Heart left ventricle (tissue), 16 donors: ENCODE measurements at regions not wholly inside any gene's neighbourhood (a gene's known extent, or its start where the extent isn't known, plus 50 kb on each side); places are given as distances from the start of the nearest gene placed in this dataset.

Experiments
- ATAC-seq, 4 donors: fragments of 200-7000 bp; cut with Tn5 transposase; one replicate each; pipeline ENCODE4 v1.9.1; 2020 to 2022; ENCODE audit warnings: moderate library complexity in 4 of 4, mild to moderate bottlenecking in 3 of 4, moderate number of reproducible peaks in 1 of 4
- DNase-seq, 5 donors: peaks; one replicate each; pipeline ENCODE4 v3.0.0-alpha.2; 2020
- H3K27ac ChIP-seq, 12 donors: fragments of 200-600 bp; sonication (generic) in 4 of 12; one replicate each; pipeline versions ENCODE4 v1.5.0 to v1.8.0; 2016 to 2022; ENCODE audit warnings: mild to moderate bottlenecking in 2 of 12
- H3K27me3 ChIP-seq, 9 donors: fragments of 200-600 bp; sonication (generic) in 2 of 9; one replicate each; pipeline versions ENCODE4 v1.5.1 to v1.8.0; 2016 to 2022; ENCODE audit warnings: mild to moderate bottlenecking in 3 of 9
- H3K36me3 ChIP-seq, 9 donors: fragments of 200-600 bp; sonication (generic) in 2 of 9; one replicate each; pipeline versions ENCODE4 v1.5.0 to v1.8.0; 2018 to 2022; ENCODE audit warnings: mild to moderate bottlenecking in 2 of 9
- H3K4me1 ChIP-seq, 12 donors: fragments of 200-600 bp; sonication (generic) in 4 of 12; one replicate each; pipeline versions ENCODE4 v1.5.0 to v1.8.0; 2016 to 2022; ENCODE audit warnings: mild to moderate bottlenecking in 3 of 12
- H3K4me3 ChIP-seq, 12 donors: fragments of 200-600 bp; sonication (generic) in 4 of 12; one replicate each; pipeline versions ENCODE4 v1.5.0 to v1.8.0; 2017 to 2022; ENCODE audit warnings: mild to moderate bottlenecking in 9 of 12, moderate library complexity in 4 of 12
- H3K9me3 ChIP-seq, 12 donors: fragments of 200-600 bp; sonication (generic) in 4 of 12; one replicate each; pipeline versions ENCODE4 v1.5.0 to v1.8.0; 2016 to 2022; ENCODE audit warnings: mild to moderate bottlenecking in 1 of 12
- POLR2A ChIP-seq, 2 donors: fragments of 450-650 bp; IDR thresholded peaks; one replicate each; pipeline ENCODE4 v1.6.1; 2017; ENCODE audit warnings: antibody characterized with exemption in 2 of 2, mild to moderate bottlenecking in 2 of 2, moderate library complexity in 2 of 2
- WGBS, 4 donors: extraction: QIAGEN DNeasy Blood & Tissue Kit in 2 of 4; methylation state at CpG; one replicate each; pipeline versions ENCODE4 v1.1.5 to v1.1.7; 2013 to 2018; 5-methylcytosine and 5-hydroxymethylcytosine counted together
- intact Hi-C, 10 donors: fragments of 100-400 bp; cut with DNase I; formaldehyde crosslinking; loops; one replicate each; pipeline versions ENCODE4 v1.11.1 to v1.14.2; 2022
- TF ChIP-seq, protein P1 (sequence below), 12 donors: fragments of 200-600 bp; sonication (generic) in 4 of 12; IDR thresholded peaks; one replicate each; pipeline versions ENCODE4 v1.5.0 to v1.8.0; 2018 to 2022; ENCODE audit warnings: antibody characterized with exemption in 12 of 12, mild to moderate bottlenecking in 5 of 12
- donor health status: ischemic (EF 13 %, LVEDD 7.1; RV severe dilation, severe dysfunction).
- donor health status: healthy with polysubstance abuse.
- donor health status: DM: no; HTN: yes; CAD: no.
- donor health status: DM: no; HTN: no; CAD: no.
- donor health status: ischemic (EF 25% LVEDD 6.9; RV normal size, moderate dysfunction).
- donor health status: ischemic (EF 25% LVEDD 5.7; RV mildly dilated, moderate dysfunction).
- donor health status: healthy.
- donor health status: DM: yes; HTN: yes; CAD: no.
- donor health status: ischemic (EF 35%, LVEDD 5.7; RV mildly dilated, moderate dysfunction).
- donor health status: nonischemic (EF 11% LVEDD 7.7; RV severe dilation, severe dysfunction).
- donor health status: DM: yes; HTN: yes; CAD: no.
- donor health status: PGD.
- donor health status: ischemic (EF 29% LVEDD 5.4; RV normal size, mild dysfunction).
- donor health status: nonischemic (EF 23%, LVEDD 6.1; RV moderate dilation, normal function).

- WGBS, 4 donors = 40 to 59% (median 52%) methylated on average over 5 of the region's 5 CpGs
- no peaks in the 10 kb centered on the region for H3K9me3 ChIP-seq
- TF ChIP-seq, protein P1, sequence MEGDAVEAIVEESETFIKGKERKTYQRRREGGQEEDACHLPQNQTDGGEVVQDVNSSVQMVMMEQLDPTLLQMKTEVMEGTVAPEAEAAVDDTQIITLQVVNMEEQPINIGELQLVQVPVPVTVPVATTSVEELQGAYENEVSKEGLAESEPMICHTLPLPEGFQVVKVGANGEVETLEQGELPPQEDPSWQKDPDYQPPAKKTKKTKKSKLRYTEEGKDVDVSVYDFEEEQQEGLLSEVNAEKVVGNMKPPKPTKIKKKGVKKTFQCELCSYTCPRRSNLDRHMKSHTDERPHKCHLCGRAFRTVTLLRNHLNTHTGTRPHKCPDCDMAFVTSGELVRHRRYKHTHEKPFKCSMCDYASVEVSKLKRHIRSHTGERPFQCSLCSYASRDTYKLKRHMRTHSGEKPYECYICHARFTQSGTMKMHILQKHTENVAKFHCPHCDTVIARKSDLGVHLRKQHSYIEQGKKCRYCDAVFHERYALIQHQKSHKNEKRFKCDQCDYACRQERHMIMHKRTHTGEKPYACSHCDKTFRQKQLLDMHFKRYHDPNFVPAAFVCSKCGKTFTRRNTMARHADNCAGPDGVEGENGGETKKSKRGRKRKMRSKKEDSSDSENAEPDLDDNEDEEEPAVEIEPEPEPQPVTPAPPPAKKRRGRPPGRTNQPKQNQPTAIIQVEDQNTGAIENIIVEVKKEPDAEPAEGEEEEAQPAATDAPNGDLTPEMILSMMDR (IDR thresholded peaks at IDR 0.05) = no peak
- no peak for TF ChIP-seq POLR2A (IDR thresholded peaks at IDR 0.05)
- ATAC-seq = peak; percentile 22 to 55 (median 32)
- intact Hi-C loops = no loop called here
- no peak for DNase-seq
- H3K27me3 ChIP-seq = no peaks in the 10 kb centered on the region
- no peak overlapping the region for H3K4me3 ChIP-seq
- no peak overlapping the region for H3K27ac ChIP-seq
- H3K4me1 ChIP-seq = peaks cover 0 to 7% (median 0%) of the 10 kb centered on the region in 12 donors
- H3K36me3 ChIP-seq = no peaks in the 10 kb centered on the region
These were observed 428.7 kb downstream of the INHBA start for GRCh38 chr7:41274179-41274578.

DNA sequence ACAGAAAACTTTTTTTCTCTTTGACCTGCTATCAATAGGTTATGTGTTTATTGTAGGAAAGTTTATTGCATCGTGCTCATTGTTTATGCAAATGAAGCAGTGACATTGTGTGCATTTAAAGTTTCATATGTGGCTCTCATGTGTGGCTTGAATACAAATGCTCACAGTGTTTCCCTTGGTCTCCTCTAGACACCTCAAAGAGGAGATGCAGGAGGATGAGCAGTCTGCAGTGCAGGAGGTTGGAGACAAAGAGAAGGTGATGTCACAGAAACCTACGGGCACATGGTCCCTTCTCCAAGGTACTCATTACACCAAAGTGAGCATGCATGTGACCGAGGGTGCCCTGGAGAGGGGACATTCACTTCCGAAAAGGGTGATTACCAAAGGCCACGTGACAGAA is 430.2 kb downstream of the INHBA start:
- no peak overlapping the region for H3K27ac ChIP-seq
- WGBS, 4 donors = 89 to 95% (median 92%) methylated on average over 5 of the region's 5 CpGs
- no peaks in the 10 kb centered on the region for H3K27me3 ChIP-seq
- no peaks in the 10 kb centered on the region for H3K9me3 ChIP-seq
- TF ChIP-seq, protein P1 (IDR thresholded peaks at IDR 0.05) = no peak
- no peak for TF ChIP-seq POLR2A (IDR thresholded peaks at IDR 0.05)
- ATAC-seq (no peak), DNase-seq (no peak)
- H3K4me3 ChIP-seq = no peak overlapping the region
- no peaks in the 10 kb centered on the region for H3K36me3 ChIP-seq
- intact Hi-C loops = no loop called here
- H3K4me1 ChIP-seq = peaks cover 0 to 7% (median 0%) of the 10 kb centered on the region in 12 donors

GRCh38 chr7:41268878-41269277 is 434.0 kb downstream of the INHBA start:
- intact Hi-C loops = no loop called here
- no peaks in the 10 kb centered on the region for H3K27me3 ChIP-seq
- H3K27ac ChIP-seq = no peak overlapping the region
- no peak overlapping the region for H3K4me3 ChIP-seq
- 83 to 100% (median 92%) methylated on average over 2 of the region's 2 CpGs for WGBS, 4 donors
- no peaks in the 10 kb centered on the region for H3K36me3 ChIP-seq
- ATAC-seq = no peak
- no peak for DNase-seq
- H3K4me1 ChIP-seq = no peaks in the 10 kb centered on the region
- TF ChIP-seq, protein P1 (IDR thresholded peaks at IDR 0.05) = no peak
- no peak for TF ChIP-seq POLR2A (IDR thresholded peaks at IDR 0.05)
- no peaks in the 10 kb centered on the region for H3K9me3 ChIP-seq

GRCh38 chr7:41261080-41261479 is 441.8 kb downstream of the INHBA start:
- ATAC-seq (no peak), DNase-seq (no peak)
- Histone ChIP-seq H3K27ac (no peak overlapping the region), H3K4me3 (no peak overlapping the region), H3K4me1 (peaks cover 0 to 6% (median 0%) of the 10 kb centered on the region in 12 donors), H3K36me3 (no peaks in the 10 kb centered on the region), H3K27me3 (no peaks in the 10 kb centered on the region), H3K9me3 (peaks cover 0 to 6% (median 0%) of the 10 kb centered on the region in 12 donors)
- 49 to 69% (median 55%) methylated on average over 4 of the region's 4 CpGs for WGBS, 4 donors
- TF ChIP-seq, protein P1 (IDR thresholded peaks at IDR 0.05) = no peak
- TF ChIP-seq POLR2A (IDR thresholded peaks at IDR 0.05) = no peak
- intact Hi-C loops = no loop called here
